Mucosa of gallbladder (tissue), 1 donor: ENCODE measurements at regions not wholly inside any gene's neighbourhood (a gene's known extent, or its start where the extent isn't known, plus 50 kb on each side); places are given as distances from the start of the nearest gene placed in this dataset.

ENCODE experiments used
- DNase-seq: peaks from one replicate; pipeline ENCODE4 v3.0.0-alpha.2; 2020; ENCODE audit warnings: low spot score
- donor health status: DM: no; HTN: no; CAD: no.

- no peak for DNase-seq
Measured at GRCh38 chr2:55102056-55102812, 52.0 kb upstream of the RTN4 start.

GRCh38 chr2:55101466-55101865, 51.2 kb upstream of the RTN4 start:
- DNase-seq, result no peak

DNA sequence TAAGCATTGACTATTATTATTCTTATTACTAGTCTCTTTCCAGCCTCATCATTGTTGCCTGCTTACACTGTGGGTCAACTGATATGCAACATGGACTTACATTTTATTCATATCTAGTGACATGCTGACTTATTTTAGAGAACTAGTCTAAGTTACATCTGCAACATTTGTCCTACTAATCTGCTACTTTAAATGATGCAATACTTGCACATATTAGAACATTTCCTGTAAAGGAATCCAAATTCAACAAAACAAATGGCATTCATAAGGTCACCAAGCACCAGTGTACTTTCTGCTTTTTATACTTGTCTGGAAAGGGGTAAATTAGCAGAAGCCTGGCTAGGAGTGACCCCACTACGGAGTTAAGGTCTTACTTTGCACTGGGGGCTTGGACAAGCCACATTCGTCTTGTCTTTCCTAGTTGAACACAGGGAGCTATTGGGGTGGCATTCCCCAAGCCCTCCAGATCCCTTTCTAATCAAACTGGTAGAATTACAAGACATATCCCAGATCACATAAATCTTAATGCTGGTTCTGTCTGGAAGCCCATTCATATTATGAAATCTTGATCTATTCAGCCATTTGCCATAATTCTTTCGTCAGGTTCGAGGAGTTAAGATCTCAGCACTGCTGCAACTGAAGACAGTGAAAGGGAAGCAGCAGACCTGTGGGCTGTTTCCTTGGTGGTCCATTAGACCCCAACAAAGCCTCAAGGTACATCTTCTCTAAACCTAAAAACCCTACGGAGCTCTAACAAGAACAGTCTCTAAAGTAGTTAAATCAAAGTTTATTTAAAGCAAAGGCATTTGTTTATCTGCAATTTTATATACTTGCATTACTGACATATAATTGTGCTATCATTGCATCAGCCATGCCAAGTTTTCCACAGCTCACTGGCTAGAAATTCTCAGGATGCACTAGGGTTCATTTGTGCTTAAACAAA, 49.9 kb upstream of the RTN4 start:
- no peak for DNase-seq
